Peyer's patch (tissue), 4 donors: ENCODE measurements at regions not wholly inside any gene's neighbourhood (a gene's known extent, or its start where the extent isn't known, plus 50 kb on each side); places are given as distances from the start of the nearest gene placed in this dataset.

Experiments
- CTCF ChIP-seq, 6 experiments: fragments of 450-650 bp in 4 of 6; fragments of 200-600 bp in 2 of 6; sonication (generic) in 1 of 6; IDR thresholded peaks; one replicate each; pipeline ENCODE4 v1.5.1; 2017 to 2019; ENCODE audit warnings: antibody characterized with exemption in 6 of 6, mild to moderate bottlenecking in 3 of 6, moderate library complexity in 1 of 6
- POLR2A ChIP-seq, 2 donors: fragments of 450-650 bp; IDR thresholded peaks; one replicate each; pipeline ENCODE4 v1.5.1; 2017; ENCODE audit warnings: antibody characterized with exemption in 2 of 2, mild to moderate bottlenecking in 2 of 2, moderate library complexity in 2 of 2

GRCh38 chr2:134109725-134110124 lies 144.1 kb upstream of the MGAT5 start:
- TF ChIP-seq CTCF (IDR thresholded peaks at IDR 0.05) (no peak), POLR2A (IDR thresholded peaks at IDR 0.05) (no peak)
